ENCODE measurements at regions not wholly inside any gene's neighbourhood (a gene's known extent, or its start where the extent isn't known, plus 50 kb on each side); places are given as distances from the start of the nearest gene placed in this dataset.
"Not testable (repeated sequence)": the region's sequence is repeated elsewhere in the genome, so short reads cannot be mapped to it uniquely, and the experiment has no call there.

DNA sequence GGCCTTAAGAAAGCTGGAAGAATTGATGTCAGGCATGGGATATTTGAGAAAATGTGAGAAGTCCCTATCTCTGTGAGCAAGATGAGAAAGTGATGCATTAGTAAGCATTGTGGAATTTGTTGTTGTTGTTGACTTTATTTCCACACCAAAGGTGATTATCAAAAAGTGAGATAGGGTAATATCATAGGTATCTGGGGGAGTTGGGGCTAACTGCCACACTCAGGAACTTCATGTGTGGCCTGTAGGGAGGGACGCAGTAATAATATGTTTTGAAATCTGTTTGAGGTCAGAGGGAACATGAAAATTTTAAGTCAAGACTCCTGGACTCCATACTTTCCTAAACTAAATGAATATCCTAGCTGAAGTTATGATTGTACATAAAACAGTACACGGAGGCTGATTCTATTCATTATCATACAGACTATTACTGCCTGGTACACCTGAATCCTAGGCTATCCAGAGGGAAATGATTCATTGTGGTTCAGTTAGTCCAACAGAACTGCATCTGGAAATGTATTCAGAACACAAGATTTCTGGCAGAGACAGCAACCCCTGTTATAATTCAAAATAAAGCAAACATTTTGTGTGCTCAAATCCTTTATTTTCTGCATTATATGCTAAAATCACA is 304.8 kb downstream of the CPS1 start:
- no peak for DNase-seq (ENCODE audit: low spot score)

DNA sequence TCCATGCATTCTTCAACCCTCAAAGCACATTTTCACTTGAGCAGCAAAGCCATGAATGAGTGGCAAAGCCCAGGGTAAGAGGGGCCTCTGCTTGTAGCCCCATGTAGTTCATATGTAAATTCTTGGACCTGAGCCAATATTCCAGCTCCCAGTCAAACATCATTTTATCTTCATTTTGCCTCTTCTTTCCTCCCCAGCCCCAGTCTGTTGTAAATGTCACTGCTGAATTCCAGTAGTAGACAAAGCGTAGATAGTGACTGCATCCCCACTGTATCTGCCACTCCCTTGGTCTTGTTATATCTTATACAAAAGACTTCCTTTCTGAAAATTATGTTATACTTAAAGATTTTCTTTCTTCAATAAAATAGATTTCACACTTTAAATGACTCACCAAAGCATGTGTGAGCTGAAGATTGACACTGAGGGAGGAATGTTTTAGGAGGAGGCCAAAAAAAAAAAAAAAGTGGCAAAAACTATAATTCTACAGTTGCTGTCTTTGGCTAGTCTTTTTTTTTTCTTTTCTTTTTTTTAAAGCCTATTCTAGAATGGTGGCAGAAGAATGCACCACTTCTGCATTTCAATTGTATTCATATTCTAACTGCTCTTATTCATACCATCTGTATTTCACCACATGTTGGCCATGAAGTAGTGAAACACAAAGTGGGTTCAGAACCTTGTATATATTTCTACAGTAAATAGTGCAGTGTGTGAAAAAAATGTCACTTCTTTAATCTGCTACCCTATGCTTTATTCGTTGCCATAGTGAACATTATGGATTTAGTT is 306.1 kb downstream of the CPS1 start:
- DNase-seq (ENCODE audit: low spot score) = no peak

- no peak for DNase-seq (ENCODE audit: low spot score)
These were observed 306.9 kb downstream of the CPS1 start for GRCh38 chr2:210863283-210863682.

GRCh38 chr2:210871566-210871965 is 315.2 kb downstream of the CPS1 start:
- not testable (repeated sequence) for DNase-seq (ENCODE audit: low spot score)

DNA sequence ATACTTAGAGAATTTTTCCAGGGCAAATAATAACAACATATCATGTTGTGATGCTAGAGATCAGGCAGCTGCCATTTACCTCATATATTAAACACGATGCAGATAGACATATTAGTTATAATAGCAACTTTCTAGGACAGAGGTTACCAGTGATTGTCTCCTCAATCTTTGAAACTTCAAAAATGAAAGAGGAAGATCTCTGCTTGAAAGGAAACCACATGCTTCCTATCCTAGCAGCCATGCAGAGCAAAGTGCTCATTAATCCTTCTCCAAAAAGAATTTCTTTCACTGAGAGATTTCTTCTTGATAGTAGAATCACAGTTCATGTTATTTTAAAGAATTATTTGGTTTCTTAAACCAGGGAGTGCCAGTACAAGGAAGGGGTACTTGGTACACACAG is 317.2 kb downstream of the CPS1 start:
- DNase-seq (ENCODE audit: low spot score) = no peak

- DNase-seq (ENCODE audit: low spot score) = no peak
These were observed 327.8 kb downstream of the CPS1 start for GRCh38 chr2:210884227-210884626.

- DNase-seq (ENCODE audit: low spot score) = no peak
These were observed 331.6 kb downstream of the CPS1 start for GRCh38 chr2:210888035-210888434.

- DNase-seq (ENCODE audit: low spot score) = no peak
These were observed 338.7 kb downstream of the CPS1 start for GRCh38 chr2:210895132-210895531.

GRCh38 chr2:210899131-210899530 is 342.7 kb downstream of the CPS1 start:
- no peak for DNase-seq (ENCODE audit: low spot score)

GRCh38 chr2:210901326-210901725 is 344.9 kb downstream of the CPS1 start:
- DNase-seq (ENCODE audit: low spot score) = no peak

- DNase-seq (ENCODE audit: low spot score) = no peak
These were observed 356.4 kb downstream of the CPS1 start for GRCh38 chr2:210912779-210913178.

- DNase-seq (ENCODE audit: low spot score) = no peak
These were observed 357.1 kb downstream of the CPS1 start for GRCh38 chr2:210913461-210913860.

GRCh38 chr2:210915912-210916311 is 359.5 kb downstream of the CPS1 start:
- DNase-seq (ENCODE audit: low spot score) = no peak

DNA sequence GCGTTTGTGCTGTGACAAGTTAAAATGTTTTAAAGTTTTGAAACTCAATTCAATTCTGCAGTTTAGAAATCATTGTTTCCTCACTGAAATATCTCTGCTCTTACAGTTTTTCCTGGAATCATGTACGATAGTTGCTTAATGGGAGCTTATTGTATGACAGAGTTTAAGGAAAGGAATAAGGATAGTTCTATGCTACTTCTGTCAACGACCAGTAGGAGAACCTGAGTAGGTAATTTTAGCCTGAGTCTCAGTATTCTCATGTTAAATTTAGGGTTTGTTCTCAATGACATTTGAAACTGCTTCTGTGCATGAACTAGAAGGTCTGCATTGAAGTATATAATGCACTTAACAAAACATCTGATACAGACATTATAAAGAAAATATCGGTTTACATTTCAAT is 361.1 kb downstream of the CPS1 start:
- no peak for DNase-seq (ENCODE audit: low spot score)

- DNase-seq (ENCODE audit: low spot score) = no peak
These were observed 362.7 kb downstream of the CPS1 start for GRCh38 chr2:210919128-210919527.

DNA sequence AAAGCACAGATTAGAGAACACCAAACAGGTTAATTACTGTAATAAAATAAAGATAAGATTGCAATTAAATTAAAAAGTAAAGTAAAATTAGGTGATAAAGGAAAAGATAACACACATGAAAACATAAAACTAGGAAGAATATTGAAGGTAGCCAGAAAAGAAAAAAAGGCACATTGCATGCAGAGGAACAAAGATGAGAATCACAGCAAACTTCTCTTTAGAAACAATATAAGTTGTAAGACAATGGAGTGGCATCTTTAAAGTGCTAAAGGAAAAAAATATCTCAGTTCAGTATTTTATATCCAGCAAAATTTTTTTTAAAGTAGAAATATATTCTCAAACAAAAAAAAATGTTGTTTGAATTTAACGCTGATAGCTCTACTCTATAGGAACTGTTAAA is 366.0 kb downstream of the CPS1 start:
- no peak for DNase-seq (ENCODE audit: low spot score)

DNA sequence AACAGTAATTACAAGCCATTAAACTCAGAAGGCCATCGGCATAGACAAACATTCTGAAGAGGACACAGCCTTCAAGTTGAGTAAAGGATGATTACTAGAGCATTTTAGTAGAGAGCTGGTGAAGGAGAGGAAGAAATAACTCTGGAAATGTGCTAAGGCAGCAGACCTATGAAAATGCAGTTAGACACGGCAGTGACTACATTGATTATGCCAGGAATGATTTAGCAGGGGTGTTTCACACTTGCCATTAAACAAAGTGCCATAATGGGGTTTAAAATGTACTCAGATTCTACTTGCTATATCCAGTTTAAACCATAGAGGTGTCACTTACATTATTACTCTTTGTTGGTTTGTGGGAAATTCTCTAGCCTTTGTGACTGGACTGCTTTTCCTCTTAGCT is 372.3 kb downstream of the CPS1 start:
- no peak for DNase-seq (ENCODE audit: low spot score)

GRCh38 chr2:210938228-210938627 is 381.8 kb downstream of the CPS1 start:
- no peak for DNase-seq (ENCODE audit: low spot score)

GRCh38 chr2:210946395-210946794 is 390.0 kb downstream of the CPS1 start:
- DNase-seq (ENCODE audit: low spot score) = no peak

- not testable (repeated sequence) for DNase-seq (ENCODE audit: low spot score)
These were observed 394.1 kb downstream of the CPS1 start for GRCh38 chr2:210950434-210951060.

GRCh38 chr2:210954386-210954907 is 398.0 kb downstream of the CPS1 start:
- no peak for DNase-seq (ENCODE audit: low spot score)

DNA sequence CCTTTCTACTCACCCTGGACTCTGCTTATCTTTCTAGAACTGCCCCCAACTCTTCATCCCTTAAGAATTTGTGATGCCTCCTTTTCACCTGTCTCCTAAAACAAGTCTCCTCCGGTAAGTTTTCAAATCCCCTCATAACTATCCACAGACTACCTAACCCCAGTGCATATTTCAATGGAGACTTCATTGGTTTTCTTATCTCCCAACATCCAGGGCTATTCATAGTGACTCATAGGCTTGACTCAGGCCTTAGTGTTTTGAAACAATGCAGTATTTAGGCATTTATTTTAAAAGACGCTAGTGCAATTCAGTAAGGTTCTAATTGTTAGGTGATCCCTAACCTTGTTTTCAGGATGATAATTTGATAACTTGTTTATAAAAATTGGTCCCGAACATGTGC is 399.2 kb downstream of the CPS1 start:
- no peak for DNase-seq (ENCODE audit: low spot score)

- DNase-seq (ENCODE audit: low spot score) = no peak
These were observed 399.7 kb downstream of the CPS1 start for GRCh38 chr2:210956101-210956500.
